ENCODE measurements at regions not wholly inside any gene's neighbourhood (a gene's known extent, or its start where the extent isn't known, plus 50 kb on each side); places are given as distances from the start of the nearest gene placed in this dataset.

DNA sequence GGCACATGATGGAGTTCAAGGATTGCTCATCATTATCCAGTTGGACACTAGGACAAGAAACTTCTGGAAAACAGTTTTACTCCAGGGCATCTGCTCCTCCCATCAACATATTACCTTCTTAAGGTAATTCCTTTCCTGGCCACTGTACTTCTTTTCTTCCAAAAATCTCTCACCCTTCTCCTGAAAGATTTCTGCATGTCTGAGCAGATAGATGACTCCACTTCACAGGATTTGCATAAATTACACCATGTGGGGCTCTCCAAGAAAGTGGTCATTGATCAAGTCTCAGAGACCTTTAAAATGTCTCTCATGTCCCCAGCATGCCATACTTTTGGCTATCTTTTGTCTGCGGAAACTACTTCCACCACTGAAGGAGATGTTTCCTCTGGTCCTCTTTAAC lies 103.2 kb upstream of the TNFAIP3 start:
- TF ChIP-seq CTCF (IDR thresholded peaks at IDR 0.05; ENCODE audit: low read depth, low read length, missing input control) (no peak), REST (IDR thresholded peaks at IDR 0.05) (no peak), ZBTB33 (IDR thresholded peaks at IDR 0.05) (no peak), JUND (IDR thresholded peaks at IDR 0.05) (no peak), FOXA1 (IDR thresholded peaks at IDR 0.05) (no peak)
- TF ChIP-seq, protein P1, sequence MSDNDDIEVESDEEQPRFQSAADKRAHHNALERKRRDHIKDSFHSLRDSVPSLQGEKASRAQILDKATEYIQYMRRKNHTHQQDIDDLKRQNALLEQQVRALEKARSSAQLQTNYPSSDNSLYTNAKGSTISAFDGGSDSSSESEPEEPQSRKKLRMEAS (IDR thresholded peaks at IDR 0.05) = no peak
- TF ChIP-seq, protein P2, sequence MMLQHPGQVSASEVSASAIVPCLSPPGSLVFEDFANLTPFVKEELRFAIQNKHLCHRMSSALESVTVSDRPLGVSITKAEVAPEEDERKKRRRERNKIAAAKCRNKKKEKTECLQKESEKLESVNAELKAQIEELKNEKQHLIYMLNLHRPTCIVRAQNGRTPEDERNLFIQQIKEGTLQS (IDR thresholded peaks at IDR 0.05) = no peak
